Uterus (tissue), 2 donors: ENCODE measurements at regions not wholly inside any gene's neighbourhood (a gene's known extent, or its start where the extent isn't known, plus 50 kb on each side); places are given as distances from the start of the nearest gene placed in this dataset.

Experiments used
- CTCF ChIP-seq, 4 experiments: fragments of 200-600 bp in 2 of 4; fragments of 450-650 bp in 2 of 4; sonication (generic) in 2 of 4; IDR thresholded peaks; one replicate each; pipeline ENCODE4 v1.5.1; 2016 to 2019; ENCODE audit warnings: antibody characterized with exemption in 4 of 4, mild to moderate bottlenecking in 2 of 4, moderate library complexity in 1 of 4
- POLR2A ChIP-seq, 2 donors: fragments of 450-650 bp; IDR thresholded peaks; one replicate each; pipeline ENCODE4 v1.6.1; 2016; ENCODE audit warnings: antibody characterized with exemption in 2 of 2, mild to moderate bottlenecking in 1 of 2, moderate library complexity in 1 of 2

- no peak for TF ChIP-seq CTCF (IDR thresholded peaks at IDR 0.05)
- TF ChIP-seq POLR2A (IDR thresholded peaks at IDR 0.05), result no peak
These were observed 242.8 kb upstream of the TCF21 start for GRCh38 chr6:133645966-133646740.
